Iris pigment epithelial cell (primary cell): ENCODE measurements at regions not wholly inside any gene's neighbourhood (a gene's known extent, or its start where the extent isn't known, plus 50 kb on each side); places are given as distances from the start of the nearest gene placed in this dataset.
A peak's percentile ranks its signal among the peaks of the same experiment; 100 is the strongest.

Experiments used
- DNase-seq: peaks from one replicate; pipeline ENCODE4 v3.0.0-alpha.2; 2011; ENCODE audit warnings: low read depth

DNA sequence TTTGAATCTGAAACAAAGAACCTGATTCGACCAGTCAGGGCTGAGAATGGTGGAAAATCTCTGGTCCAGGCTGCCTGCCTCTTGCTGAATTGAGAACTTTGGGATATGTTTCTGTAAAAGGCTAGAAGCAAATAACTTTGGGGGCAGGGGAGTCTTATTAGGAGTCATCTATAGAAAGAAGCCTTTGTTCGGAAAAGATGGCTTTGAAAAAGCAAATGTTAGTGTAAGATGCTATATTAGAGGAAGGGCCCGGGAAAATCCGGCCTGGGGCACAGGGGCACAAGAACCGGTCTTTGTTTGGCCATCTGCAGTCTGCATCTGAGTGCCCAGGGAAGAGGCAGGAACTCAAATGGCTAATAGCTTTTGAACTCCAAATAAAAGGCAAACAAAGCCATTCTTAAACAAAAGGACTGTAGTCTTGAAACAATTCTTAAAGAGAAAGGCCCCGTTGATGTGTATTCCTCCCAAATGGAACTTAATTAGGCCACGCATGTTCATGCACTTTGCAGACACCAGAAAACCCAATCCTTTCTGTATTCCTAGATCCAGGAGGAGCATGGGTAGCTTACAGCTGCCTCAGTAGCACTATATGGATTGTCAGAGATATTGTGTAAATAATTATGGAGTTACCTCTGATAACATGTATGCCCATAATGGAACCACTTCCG, 180.0 kb upstream of the ARL4C start:
- DNase-seq = no peak

DNA sequence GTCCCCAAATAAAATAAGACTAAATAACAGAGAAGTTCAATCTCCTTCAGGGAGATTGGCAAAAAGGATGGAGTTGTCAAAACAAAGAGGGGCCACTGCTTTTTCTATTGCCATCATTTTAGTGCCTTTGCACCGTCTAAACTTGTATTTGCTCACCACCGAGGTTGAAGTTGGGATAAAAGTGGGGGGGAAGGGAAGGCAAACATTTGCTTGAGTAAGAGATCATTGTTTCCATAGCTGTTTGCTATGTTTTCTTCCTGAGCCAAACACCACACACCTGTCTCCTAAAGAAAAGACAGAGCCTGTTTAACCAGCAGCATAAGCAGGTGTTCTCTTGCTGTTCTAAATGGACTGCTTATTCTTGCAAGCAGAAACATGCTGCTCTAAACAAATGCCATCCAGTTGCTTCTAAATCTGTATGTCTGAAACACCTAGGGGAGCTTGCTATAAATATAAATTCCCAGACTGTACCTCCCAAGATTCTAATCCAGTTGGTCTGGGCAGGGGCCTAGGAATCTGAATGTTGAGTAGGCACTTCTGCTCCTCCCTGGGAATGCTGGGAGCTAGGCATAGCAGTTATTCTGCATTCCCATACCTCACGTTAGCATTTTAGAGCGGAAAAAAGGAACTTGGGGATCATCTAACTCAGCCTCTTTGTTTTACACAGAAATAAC, 179.4 kb upstream of the ARL4C start:
- no peak for DNase-seq

DNA sequence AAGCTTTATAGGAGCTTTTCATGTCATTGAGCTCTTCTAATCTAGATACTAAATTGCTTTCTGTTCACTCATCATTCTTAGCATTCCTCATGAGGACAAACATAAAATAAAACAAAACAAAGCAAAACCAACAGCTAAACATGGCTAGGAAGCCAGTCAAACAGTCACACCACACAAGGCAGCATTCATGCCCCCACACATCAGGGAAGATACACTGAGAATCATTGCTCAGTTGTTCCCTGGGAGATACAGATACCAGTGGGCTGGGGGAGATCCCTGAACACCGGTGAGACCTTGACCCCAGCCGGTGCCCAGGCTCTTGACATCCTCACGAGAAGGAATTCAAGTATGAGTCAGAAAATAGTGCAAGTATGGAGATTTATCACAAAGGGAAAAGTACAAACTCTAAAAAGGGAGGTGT, 177.9 kb upstream of the ARL4C start:
- peak; percentile 76 for DNase-seq

DNA sequence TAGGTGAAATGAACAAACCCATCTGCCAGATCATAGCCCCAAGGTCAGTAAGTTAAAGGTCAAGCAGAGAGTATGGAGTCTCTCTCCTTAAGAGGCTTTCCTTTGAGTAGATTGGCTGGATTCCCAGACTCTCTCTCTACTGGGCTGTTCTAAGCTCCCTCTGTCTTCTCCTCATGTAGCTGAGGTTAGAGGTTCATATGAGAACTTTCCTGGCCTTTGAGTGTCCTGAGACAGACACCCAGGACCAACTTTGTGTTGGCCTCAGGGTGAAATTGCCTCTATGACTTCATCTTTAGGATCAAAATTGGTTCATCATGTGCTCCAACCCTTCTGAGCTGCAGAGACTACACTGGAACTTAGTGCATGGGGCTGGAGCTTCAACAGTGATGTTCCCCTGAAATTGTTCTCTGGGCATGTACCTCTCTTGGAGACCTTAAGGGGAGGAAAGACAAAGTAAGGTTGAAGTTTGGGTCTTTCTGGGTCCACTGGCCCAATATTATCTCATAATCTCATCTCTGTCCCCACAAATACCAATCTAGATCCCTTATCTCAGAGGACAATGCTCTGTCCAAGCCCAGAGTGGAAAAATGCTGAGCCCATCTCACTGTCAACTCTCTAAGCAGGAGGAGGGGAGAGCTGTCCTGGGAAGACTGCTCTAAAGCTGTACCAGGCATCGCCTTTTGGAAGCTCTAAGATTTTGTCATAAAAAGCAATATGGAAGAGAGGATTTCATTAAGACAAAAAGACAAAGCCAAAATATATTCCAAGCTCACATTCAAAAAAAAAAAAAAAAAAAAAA, 177.3 kb upstream of the ARL4C start:
- DNase-seq = peak; percentile 49

DNA sequence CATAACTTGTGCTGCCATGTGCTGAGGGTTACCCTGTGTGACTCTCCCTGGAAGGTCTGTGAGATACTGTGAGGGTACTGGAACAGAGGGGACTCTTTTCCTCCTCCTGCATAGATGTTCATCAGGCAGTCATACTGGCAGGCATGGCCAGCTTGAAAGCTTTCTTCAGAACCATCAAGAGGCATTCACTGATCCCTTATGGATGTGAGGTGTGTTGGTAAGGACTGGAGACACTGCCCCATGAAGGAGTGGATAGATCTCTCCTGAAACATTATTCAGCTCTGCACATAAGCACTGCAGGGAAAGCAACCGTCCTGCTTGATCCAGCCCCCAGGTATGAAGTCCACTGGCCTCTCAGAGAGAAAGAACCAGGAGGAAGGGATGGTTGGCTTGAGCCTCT, 176.6 kb upstream of the ARL4C start:
- no peak for DNase-seq

DNA sequence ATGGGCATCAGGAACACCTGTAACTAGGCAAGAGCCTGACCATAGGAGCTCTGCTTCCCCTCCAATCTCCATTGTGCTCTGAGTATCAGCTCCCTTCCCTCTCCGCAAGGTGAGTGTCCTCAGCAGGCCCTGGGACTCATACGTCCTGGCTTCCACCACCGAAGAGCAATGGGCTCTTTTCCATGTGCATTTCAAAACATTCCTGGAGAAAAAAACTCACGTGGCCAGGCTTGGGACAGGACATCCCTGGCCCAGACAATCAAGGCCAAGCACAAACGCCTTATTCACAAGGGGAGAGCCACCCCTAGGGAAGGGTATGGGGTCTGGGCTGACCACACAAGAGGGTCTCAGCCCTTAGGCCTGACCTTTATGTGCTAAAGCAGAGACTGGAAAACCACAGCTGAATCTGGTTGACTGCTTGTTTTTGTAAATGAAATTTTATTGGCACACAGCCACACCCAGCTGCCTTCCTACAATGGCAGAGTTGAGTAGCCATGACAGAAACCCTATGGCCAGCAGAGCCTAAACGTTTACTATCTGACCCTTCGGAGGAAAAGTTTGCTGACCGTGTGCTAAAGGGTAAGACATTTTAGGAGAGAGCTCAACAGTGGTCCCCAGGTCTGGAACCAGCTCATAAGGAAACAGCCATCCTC, 175.7 kb upstream of the ARL4C start:
- DNase-seq = peak; percentile 28

DNA sequence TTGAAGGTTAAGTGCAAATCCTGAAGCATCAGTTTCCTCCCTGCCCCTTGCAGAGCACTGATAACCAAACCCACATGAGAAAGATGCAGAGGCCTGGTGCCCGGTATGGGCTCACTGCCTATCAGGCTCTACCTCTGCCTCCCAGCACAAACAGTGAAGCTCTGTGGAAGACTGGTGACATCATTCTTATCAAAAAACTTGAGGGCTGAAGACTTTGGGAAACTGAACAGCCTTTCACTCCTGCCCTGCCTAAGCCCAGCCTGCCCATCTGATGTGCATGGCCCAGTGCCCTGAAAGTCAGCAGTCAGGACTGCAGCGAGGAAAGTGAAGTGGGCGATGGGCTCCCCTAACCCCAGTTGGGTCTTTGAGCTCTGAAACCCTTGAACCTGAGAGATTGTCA, 174.8 kb upstream of the ARL4C start:
- no peak for DNase-seq

DNA sequence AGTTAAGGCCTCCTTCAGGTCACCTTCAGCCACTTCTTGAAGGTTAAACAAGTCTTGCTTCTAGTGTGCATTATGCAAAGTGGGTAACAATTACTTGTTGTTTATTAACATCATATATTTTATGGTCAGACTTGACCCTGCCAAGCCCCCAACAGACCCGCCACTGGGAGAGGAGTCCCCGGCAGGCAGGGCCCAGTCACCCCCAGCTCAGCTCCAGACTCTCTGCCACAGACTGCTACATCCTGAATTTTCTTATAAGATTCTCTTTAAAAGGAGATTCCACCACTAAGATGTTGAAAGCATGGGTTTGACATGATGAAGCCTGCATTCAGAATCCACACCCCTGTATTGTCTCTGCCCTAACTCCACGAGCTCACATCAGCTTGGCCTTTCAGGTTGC, 174.3 kb upstream of the ARL4C start:
- DNase-seq = no peak

DNA sequence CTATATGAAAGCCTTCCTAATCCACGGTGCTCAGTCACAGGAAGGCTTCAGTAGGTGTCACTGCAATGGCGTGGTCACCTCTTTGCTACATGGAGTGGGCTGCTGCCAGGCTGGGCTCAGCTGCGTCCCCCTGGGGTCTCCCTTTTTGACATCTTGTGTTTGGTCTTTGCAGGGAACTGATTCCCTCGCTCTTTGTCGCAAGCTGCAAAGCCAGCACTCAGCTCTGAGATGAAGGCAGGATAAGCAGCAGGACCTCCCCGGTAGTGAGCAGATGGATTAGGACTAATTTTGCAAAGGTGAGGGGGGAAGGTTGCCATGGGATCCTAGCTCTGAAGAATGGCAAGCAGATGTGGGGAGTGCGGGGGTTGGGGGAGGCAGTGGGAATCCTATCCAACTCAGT, 173.9 kb upstream of the ARL4C start:
- DNase-seq = no peak

DNA sequence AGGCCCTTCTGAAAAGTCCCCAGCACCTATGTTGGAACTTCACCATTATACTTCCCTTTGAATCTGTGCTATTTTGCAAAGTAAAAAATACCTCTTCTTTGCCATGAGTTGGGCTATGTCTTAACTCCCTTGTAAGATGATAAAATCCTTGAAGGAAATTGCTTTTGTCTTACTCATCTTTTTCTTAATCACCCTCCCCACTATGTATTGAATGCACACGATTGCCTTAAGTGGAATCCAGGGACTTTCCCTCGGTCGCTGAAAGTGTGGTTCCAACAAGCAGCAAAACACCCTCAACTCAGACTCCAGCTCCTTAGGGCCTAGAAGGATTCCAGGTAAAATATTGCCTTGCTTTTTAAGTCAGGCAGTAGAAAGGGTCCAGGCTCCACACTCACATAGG, 173.2 kb upstream of the ARL4C start:
- peak; percentile 95 for DNase-seq

DNA sequence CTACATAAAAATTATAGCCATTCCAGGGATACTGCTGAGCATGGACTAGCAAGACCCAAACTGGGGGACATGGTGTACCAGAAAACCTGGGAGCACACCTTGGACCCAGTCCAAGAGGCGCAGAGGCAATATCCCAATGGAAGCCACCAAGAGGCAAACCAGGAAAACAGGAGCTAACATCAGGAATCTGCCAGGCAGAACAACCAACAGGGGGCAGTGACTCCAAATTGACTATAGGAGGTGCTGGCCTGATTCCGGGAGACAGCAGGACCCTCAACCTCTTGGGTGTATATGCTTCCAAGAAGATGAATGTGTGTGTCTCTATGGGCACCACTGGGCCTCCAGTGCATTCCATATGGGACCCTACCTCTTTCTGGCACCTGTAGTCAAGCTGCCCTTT, 172.7 kb upstream of the ARL4C start:
- DNase-seq = no peak

DNA sequence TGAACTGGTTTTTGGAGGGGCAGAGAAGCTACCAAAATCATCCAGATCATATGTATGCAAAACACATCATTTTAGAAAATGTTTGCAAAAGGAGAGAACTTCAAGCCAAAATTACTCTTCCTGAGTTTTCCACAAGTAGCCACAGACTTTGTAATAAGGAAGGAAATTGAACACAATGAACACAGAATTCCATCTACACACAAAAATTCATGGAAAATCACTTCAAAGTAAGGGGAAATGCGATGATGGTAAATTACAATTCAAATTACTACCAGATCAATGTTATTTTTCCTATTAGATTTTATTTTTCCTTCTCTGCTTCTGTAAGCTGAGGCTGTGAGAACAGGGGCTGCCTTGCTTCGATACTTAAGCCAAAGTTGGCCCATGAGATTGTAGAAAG, 172.1 kb upstream of the ARL4C start:
- DNase-seq = no peak

DNA sequence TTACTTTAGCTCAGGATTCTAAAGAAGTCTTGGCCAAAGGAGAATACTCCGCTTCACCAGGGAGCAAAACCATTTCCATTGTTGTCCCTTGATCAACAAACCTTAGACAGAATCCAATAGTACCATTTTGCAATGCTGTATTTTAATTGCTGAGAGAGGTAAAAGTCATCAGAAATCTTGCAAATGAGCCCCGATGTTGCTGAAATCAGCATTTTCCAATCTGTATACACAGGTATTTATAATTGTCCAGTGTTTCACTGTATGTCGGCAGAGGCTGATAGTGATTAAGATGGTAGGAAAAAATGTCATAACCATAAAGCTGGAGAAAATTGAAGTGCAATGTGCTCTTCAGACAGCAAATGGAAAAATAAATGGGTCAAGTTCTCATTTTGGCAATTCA, 170.0 kb upstream of the ARL4C start:
- no peak for DNase-seq

DNA sequence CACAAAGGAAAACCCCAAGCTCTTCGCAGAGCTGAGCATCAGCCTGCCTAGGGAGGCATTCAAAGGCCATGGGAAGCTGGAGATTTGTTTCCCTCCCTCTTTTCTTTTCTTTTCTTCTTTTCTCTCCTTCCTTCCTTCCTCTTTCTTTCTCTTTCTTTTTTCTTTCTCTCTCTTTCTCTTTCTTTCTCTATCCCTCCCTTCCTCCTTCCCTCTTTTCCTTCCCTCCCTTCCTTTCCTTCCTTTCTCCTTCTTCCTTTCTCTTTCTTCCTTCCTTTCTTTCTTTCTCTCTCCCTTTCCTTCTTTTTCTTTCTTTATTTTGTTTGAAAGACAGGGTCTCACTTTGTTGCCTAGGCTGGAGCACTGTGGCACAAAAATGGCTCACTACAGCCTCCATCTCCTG, 168.4 kb upstream of the ARL4C start:
- no peak for DNase-seq

DNA sequence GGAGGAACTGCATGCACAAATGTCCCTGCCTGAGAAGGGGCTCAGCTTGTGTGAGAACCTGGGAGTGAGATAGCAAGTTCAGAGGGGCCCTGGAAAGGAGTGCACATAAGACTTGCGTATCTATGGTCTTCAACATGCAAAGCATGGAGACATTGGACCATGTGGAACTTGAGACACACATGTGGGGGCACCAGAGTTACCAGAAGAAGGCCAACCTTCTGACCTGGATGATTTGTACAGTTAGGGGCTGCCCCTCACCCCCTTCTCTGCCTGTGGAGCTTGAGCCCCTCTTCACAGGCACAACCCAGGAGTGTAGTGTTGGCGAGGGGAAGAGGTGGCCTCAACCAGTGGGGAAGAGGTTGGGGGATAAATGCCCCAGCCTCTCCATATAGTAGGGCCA, 165.0 kb upstream of the ARL4C start:
- DNase-seq = no peak

DNA sequence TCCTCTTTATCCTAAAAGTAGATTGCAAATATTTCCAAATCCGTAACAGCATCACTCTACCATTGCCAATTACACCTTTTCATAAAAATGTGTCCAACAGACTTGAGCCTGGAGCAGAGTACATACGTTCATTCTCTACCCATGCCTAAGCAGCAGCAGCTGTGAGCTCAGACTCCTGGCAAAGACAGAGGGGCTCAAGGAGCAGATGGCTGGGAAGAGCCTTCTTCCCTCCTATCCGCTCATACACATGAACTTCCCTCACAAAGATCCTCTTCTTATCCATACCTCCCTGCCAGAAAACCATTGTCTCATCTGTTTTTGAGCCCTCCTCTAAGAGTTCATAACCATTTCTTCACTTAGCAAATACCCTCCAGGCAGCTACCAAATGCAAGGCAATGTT, 164.3 kb upstream of the ARL4C start:
- DNase-seq = no peak

DNA sequence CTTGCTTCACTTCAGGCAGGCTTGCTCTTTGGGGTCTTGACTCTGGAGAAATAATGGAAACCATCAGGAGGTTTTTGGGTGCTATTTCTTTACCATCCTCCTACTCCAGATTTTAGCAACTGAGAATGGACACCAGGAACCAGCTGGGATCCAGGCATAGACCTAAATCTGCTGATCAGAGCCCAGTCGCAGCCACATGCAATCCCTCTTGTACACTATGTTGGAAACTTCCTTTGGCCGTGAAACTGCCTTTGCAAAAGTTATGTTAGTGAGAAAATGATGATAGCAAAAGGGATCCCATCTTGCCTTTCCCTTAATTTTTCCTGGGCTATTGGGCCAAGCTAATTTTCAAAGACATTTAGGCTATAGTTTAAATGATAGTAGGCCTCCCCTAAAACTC, 158.8 kb upstream of the ARL4C start:
- DNase-seq = no peak

DNA sequence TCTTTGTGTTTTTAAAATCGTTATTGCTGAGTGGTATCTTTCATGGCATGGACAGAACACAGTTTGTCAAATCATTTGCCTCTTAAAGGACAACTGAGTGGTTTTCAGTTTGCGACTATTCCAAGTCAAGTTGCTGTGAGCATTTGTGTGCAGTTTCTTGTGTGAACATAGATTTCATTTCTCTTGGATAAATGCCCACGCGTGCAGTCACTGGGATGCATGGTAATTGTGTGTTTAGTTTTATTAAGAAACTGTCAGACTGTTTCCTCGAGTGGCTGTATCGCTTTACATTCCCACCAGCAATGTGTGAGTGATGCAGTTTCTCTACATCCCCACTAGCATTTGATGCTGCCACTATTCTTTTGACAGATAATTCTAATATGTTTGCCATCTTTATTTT, 154.0 kb upstream of the ARL4C start:
- no peak for DNase-seq

DNA sequence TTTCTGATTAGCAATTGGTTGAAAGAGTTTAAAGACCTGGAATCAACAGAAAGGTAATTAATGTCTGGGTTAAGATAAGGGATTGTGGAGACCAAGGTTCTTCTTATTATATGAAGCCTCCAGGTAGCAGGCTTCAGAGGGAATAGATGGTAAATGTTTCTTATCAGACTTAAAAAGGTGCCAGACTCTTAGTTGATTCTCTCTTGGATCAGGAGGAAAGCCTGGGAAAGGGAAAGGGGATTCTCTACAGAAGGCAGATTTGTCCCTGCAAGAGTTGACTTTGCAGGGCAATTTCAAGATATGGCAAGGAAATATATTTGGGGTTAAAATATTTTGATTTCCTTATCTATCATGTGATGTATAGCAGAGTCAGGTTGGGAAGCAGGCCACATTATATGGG, 153.1 kb upstream of the ARL4C start:
- no peak for DNase-seq

DNA sequence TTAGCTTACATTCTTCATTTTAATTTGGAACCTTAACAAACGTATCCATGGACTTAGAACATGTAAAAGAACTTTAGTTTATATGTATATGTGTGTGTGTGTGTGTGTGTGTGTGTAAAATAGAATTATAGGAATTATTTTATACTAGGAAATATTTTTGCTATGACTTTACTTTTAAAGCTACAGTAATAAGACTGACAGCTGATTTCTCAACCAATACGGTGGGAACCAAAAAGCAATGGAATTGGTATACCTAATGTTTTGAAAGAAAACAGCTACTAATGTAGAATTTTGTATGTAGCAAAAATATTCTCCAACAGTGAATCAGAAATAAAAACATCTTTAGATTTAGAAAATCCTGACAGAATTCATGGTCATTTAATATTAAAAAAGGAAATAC, 146.5 kb upstream of the ARL4C start:
- DNase-seq = no peak

DNA sequence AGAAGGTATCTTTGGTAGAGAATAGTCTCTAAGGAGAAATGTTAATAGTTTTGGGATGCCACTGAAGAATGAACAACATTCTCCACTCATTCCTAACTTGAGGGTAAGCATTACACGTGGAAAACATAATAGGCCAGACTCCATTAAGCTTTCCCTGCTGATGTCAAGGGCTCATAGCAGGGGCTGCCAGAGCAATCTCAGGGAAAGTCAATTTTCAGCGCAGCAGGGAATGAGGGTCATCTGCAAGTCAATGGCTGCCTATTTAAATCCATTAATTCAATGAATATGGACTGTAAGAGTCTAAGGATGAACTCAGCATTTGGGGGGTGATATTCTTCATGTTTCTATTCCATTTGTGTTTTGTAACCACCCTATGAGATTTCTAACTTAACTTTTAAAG, 144.2 kb upstream of the ARL4C start:
- no peak for DNase-seq

DNA sequence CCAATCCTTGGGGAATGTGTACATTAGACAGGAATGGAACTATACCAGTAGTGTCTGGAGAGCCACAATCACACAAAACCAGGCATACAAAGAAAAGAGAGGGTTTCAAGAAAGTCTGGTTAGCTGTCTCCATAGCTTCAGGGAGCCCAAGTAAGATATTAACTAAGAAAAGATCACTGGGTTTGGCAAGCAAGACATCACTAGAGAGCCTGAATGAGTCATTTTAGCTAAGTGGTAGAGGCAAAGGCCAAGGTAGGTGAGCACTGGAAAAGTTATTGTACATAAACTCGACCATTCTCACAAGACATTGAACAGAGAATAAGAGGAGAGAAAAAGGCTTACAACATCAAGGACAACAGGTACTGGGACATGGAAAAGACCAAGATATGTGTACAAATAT, 143.8 kb upstream of the ARL4C start:
- DNase-seq = no peak

DNA sequence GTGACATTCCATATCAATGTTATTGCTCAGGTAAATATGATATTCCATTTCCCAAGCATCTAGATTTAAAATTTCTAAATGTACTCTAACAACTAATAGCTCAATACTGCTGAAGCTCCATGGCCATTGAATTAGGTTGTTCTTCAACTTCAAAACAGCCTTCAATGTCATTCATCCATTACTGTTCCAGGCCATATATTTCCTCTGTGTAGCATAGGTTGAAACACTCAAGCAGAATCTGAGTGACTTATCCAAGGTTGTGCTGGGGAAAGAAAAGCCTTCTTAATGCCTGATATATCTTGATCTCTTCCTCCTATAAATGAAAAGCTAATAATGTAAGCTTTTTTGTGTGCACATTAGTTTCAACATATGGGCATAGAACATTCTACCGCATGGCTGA, 142.1 kb upstream of the ARL4C start:
- DNase-seq = no peak
